Right atrium auricular region (tissue), 2 donors: ENCODE measurements at regions not wholly inside any gene's neighbourhood (a gene's known extent, or its start where the extent isn't known, plus 50 kb on each side); places are given as distances from the start of the nearest gene placed in this dataset.

ENCODE experiments used
- DNase-seq: peaks from one replicate; pipeline ENCODE4 v3.0.0-alpha.2; 2019; ENCODE audit warnings: low spot score
- H3K27ac ChIP-seq, 2 donors: fragments of 200-600 bp; sonication (generic); 1 replicate in 1 of 2; 2 replicates in 1 of 2; pipeline ENCODE4 v1.5.1; 2016 to 2019
- H3K27me3 ChIP-seq, 2 donors: fragments of 200-600 bp; sonication (generic); one replicate each; pipeline versions ENCODE4 v1.5.1 to v1.6.0; 2017 to 2019
- H3K36me3 ChIP-seq: fragments of 200-600 bp; sonication (generic); one replicate; pipeline ENCODE4 v1.5.1; 2016
- H3K4me1 ChIP-seq, 2 donors: fragments of 200-600 bp; sonication (generic); one replicate each; pipeline versions ENCODE4 v1.5.1 to v1.6.0; 2017 to 2019
- H3K4me3 ChIP-seq, 2 donors: fragments of 200-600 bp; sonication (generic); 1 replicate in 1 of 2; 2 replicates in 1 of 2; pipeline ENCODE4 v1.5.1; 2017 to 2019; ENCODE audit warnings: mild to moderate bottlenecking in 1 of 2, moderate library complexity in 1 of 2
- H3K9me3 ChIP-seq, 2 donors: fragments of 200-600 bp; sonication (generic); one replicate each; pipeline ENCODE4 v1.5.1; 2019
- TF ChIP-seq, protein P1 (sequence below), 2 donors: fragments of 200-600 bp; sonication (generic); IDR thresholded peaks; one replicate each; pipeline ENCODE4 v1.5.1; 2019; ENCODE audit warnings: antibody characterized with exemption in 2 of 2

DNA sequence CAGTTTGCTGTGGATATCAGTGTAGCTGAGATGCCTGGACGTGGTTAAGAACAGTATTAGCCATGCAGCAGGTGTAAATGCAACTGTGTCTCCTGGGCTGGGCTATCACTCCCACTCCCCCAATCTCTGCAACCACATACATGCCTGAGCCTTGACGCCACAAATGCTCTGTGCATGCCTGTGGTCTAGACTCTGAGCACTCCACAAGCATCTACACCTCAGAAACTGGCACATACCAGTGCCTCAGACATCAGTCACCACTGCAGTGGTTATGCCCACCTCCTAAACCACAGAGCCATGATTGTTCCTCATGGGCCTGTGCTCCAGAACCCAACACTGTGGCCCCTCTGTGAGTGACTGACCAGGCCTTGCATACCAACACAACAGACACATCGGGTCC, 226.8 kb upstream of the ALG10 start:
- Histone ChIP-seq H3K27ac (no peak overlapping the region), H3K4me3 (no peak overlapping the region), H3K27me3 (no peaks in the 10 kb centered on the region), H3K36me3 (no peaks in the 10 kb centered on the region), H3K9me3 (no peaks in the 10 kb centered on the region), H3K4me1 (no peaks in the 10 kb centered on the region)
- no peak for DNase-seq
- TF ChIP-seq, protein P1, sequence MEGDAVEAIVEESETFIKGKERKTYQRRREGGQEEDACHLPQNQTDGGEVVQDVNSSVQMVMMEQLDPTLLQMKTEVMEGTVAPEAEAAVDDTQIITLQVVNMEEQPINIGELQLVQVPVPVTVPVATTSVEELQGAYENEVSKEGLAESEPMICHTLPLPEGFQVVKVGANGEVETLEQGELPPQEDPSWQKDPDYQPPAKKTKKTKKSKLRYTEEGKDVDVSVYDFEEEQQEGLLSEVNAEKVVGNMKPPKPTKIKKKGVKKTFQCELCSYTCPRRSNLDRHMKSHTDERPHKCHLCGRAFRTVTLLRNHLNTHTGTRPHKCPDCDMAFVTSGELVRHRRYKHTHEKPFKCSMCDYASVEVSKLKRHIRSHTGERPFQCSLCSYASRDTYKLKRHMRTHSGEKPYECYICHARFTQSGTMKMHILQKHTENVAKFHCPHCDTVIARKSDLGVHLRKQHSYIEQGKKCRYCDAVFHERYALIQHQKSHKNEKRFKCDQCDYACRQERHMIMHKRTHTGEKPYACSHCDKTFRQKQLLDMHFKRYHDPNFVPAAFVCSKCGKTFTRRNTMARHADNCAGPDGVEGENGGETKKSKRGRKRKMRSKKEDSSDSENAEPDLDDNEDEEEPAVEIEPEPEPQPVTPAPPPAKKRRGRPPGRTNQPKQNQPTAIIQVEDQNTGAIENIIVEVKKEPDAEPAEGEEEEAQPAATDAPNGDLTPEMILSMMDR (IDR thresholded peaks at IDR 0.05), result no peak

DNA sequence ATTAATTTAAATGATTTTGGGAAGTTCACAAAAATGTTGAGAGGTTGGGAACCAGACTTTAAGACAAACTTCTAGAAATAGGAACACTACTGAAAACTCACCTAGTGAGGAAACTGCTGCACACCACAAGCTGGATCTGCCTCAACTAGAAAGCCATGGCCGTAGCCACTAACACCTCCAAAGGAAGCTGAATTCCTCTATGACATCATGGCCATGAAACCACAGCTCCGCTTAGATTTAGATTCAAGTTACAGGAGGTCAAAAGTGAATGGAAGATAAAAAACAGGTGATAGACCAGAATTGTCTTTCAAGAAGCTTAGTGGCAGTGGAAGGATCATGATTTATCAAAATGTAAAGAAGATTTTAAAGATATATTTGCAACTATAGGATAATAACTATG, 208.8 kb upstream of the ALG10 start:
- Histone ChIP-seq H3K27me3 (no peaks in the 10 kb centered on the region), H3K36me3 (no peaks in the 10 kb centered on the region)

DNA sequence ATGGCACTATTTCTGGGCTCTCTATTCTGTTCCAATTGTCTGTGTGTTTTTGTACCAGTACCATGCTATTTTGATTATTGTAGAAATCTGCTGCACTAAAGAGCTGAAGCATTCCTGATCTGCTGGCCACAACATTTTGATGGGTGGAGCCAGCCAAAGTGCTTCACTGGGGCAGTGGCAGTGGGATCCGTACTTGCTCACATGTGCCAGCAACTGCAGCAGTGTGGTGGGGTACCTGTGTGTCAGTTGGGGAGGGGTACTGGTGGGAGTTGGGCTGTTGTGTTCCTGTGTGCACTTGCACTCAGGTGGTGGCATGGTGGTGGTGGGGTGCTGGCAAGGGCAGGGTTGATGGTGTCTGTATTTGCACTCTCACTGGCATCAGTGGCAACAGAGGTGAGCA, 204.6 kb upstream of the ALG10 start:
- no peak overlapping the region for H3K4me3 ChIP-seq
- no peaks in the 10 kb centered on the region for H3K27me3 ChIP-seq
- H3K27ac ChIP-seq, result no peak overlapping the region
- TF ChIP-seq, protein P1 (IDR thresholded peaks at IDR 0.05), result no peak
- H3K4me1 ChIP-seq, result no peaks in the 10 kb centered on the region
- no peaks in the 10 kb centered on the region for H3K36me3 ChIP-seq
- DNase-seq, result no peak
- no peaks in the 10 kb centered on the region for H3K9me3 ChIP-seq

More for the DNA sequence above, 208.8 kb upstream of the ALG10 start:
- TF ChIP-seq, protein P1 (IDR thresholded peaks at IDR 0.05), result no peak
- Histone ChIP-seq H3K27ac (no peak overlapping the region), H3K9me3 (no peaks in the 10 kb centered on the region), H3K4me1 (no peaks in the 10 kb centered on the region), H3K4me3 (no peak overlapping the region)
- no peak for DNase-seq

DNA sequence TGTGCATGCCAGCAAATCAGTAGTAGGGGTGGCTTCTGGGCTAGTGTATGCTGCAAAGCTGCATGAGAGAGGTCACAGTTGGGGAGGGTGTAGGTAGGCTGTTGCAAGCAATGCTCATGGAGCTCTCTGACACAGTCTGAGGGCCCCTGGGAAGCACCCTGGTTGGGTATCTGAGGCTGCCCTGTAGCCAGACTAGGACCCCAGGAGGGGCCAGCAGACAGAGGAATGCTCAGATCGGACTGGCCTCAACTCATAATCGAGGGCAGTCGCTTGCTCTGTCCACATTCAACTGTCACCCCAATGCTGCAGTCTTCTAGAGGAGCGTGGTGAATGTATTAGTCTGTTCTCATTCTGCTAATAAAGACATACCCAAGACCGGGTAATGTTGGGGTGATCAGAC, 204.0 kb upstream of the ALG10 start:
- Histone ChIP-seq H3K27me3 (no peaks in the 10 kb centered on the region), H3K36me3 (no peaks in the 10 kb centered on the region), H3K27ac (no peak overlapping the region), H3K4me1 (no peaks in the 10 kb centered on the region), H3K4me3 (no peak overlapping the region), H3K9me3 (no peaks in the 10 kb centered on the region)
- TF ChIP-seq, protein P1 (IDR thresholded peaks at IDR 0.05), result no peak
- no peak for DNase-seq

DNA sequence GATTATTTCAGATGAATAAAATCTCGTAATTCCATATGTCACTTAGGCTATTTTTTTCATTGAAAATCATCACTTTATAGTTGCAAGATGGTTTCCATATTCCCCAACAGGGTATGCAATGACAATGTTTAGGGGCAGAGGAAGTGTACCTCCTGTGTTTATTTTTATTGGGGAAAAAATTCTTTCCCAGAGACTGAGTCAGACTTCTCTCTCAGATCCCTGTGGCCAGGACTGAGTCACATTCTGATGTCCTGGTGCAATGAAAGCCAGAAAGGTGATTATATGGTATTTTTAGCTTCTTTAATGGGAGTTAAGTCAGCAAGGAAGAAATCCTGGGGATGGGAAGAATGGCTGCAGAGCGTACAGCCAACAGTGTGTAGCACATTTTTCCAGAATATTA, 196.9 kb upstream of the ALG10 start:
- Histone ChIP-seq H3K4me3 (no peak overlapping the region), H3K4me1 (no peaks in the 10 kb centered on the region), H3K27ac (no peak overlapping the region), H3K9me3 (no peaks in the 10 kb centered on the region), H3K36me3 (no peaks in the 10 kb centered on the region), H3K27me3 (no peaks in the 10 kb centered on the region)
- TF ChIP-seq, protein P1 (IDR thresholded peaks at IDR 0.05), result no peak
- DNase-seq, result no peak

DNA sequence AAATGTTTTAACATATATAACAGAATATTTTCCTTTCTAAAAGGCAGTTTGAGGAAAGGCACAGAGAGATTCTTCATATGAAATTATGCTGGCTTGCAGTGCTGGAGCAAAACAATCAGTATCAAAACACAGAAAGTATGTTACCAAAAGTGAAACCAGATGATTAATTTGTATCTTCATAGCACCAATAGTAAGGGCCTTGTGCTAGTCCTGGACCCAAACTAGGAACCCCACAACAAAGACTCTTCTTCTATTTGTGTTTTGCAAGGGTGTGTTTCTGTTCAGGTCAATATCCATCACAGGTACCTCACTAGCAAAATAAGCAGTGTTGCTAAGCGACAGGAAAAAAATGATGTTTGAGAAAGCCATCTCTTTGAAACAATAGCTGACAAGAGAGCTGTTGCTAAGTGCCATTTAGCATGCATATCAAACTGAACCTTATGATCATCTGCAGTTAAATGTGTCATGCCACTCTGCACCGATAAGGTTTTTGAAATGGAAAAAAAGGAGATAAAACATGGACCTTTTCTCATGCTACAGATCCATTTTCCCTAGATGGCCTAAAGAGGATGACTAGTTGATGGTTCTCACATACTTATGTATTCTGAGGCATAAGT, 196.2 kb upstream of the ALG10 start:
- TF ChIP-seq, protein P1 (IDR thresholded peaks at IDR 0.05), result no peak
- Histone ChIP-seq H3K36me3 (no peaks in the 10 kb centered on the region), H3K4me3 (no peak overlapping the region), H3K9me3 (no peaks in the 10 kb centered on the region), H3K4me1 (no peaks in the 10 kb centered on the region), H3K27me3 (no peaks in the 10 kb centered on the region), H3K27ac (no peak overlapping the region)
- no peak for DNase-seq
